HEK293 (cell line): ENCODE measurements at regions not wholly inside any gene's neighbourhood (a gene's known extent, or its start where the extent isn't known, plus 50 kb on each side); places are given as distances from the start of the nearest gene placed in this dataset.

ENCODE experiments used
- CTCF ChIP-seq: fragments of 450-650 bp; formaldehyde crosslinking; IDR thresholded peaks from 2 replicates; pipeline ENCODE4 v1.5.1; 2016; ENCODE audit warnings: missing biosample characterization, missing genetic modification characterization
- KLF1 ChIP-seq: fragments of 450-650 bp; formaldehyde crosslinking; IDR thresholded peaks from 2 replicates; pipeline ENCODE4 v1.5.1; 2016; ENCODE audit warnings: missing biosample characterization, missing genetic modification characterization
- YY1 ChIP-seq: fragments of 450-650 bp; formaldehyde crosslinking; IDR thresholded peaks from 2 replicates; pipeline ENCODE4 v1.5.1; 2018; ENCODE audit warnings: missing biosample characterization, missing genetic modification characterization
- ZNF280D ChIP-seq: fragments of 450-650 bp; formaldehyde crosslinking; IDR thresholded peaks from 2 replicates; pipeline ENCODE4 v1.5.1; 2016; ENCODE audit warnings: missing biosample characterization, missing genetic modification characterization
- ZNF311 ChIP-seq: fragments of 450-650 bp; formaldehyde crosslinking; IDR thresholded peaks from 2 replicates; pipeline ENCODE4 v1.5.1; 2017; ENCODE audit warnings: missing biosample characterization, missing genetic modification characterization, borderline replicate concordance
- ZNF776 ChIP-seq: fragments of 450-650 bp; formaldehyde crosslinking; IDR thresholded peaks from 2 replicates; pipeline ENCODE4 v1.5.0; 2017; ENCODE audit warnings: missing biosample characterization, missing genetic modification characterization, borderline replicate concordance

GRCh38 chr2:128784626-128785306, 466.1 kb upstream of the HS6ST1 start:
- TF ChIP-seq KLF1 (tag by site-specific recombination): no peak
- no peak for TF ChIP-seq YY1 (tag by site-specific recombination)
- TF ChIP-seq ZNF776 (tag by site-specific recombination): no peak
- TF ChIP-seq ZNF280D: no peak
- no peak for TF ChIP-seq CTCF
- TF ChIP-seq ZNF311 (tag by site-specific recombination): no peak
